ENCODE measurements at regions not wholly inside any gene's neighbourhood (a gene's known extent, or its start where the extent isn't known, plus 50 kb on each side); places are given as distances from the start of the nearest gene placed in this dataset.
"Not testable (repeated sequence)": the region's sequence is repeated elsewhere in the genome, so short reads cannot be mapped to it uniquely, and the experiment has no call there.

DNA sequence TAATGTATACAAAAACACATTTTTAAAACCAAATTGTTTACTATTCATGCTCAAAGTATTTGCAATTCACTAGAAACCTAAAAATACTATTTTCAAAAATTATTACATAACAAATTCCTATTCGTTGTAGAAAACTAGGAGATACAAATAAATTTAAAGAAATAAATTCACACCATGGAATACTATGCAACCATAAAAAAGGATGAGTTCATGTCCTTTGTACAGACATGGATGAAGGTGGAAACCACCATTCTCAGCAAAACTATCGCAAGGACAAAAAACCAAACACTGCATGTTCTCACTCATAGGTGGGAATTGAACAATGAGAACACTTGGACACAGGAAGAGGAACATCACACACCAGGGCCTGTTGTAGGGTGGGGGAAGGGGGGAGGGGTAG, 201.2 kb upstream of the MCHR2 start:
- TF ChIP-seq POLR2A (IDR thresholded peaks at IDR 0.05): not testable (repeated sequence)
- TF ChIP-seq, protein P1, sequence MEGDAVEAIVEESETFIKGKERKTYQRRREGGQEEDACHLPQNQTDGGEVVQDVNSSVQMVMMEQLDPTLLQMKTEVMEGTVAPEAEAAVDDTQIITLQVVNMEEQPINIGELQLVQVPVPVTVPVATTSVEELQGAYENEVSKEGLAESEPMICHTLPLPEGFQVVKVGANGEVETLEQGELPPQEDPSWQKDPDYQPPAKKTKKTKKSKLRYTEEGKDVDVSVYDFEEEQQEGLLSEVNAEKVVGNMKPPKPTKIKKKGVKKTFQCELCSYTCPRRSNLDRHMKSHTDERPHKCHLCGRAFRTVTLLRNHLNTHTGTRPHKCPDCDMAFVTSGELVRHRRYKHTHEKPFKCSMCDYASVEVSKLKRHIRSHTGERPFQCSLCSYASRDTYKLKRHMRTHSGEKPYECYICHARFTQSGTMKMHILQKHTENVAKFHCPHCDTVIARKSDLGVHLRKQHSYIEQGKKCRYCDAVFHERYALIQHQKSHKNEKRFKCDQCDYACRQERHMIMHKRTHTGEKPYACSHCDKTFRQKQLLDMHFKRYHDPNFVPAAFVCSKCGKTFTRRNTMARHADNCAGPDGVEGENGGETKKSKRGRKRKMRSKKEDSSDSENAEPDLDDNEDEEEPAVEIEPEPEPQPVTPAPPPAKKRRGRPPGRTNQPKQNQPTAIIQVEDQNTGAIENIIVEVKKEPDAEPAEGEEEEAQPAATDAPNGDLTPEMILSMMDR (IDR thresholded peaks at IDR 0.05): not testable (repeated sequence)

Measured in prostate gland (tissue), 2 donors.